Adrenal gland (tissue), 9 donors: ENCODE measurements at regions not wholly inside any gene's neighbourhood (a gene's known extent, or its start where the extent isn't known, plus 50 kb on each side); places are given as distances from the start of the nearest gene placed in this dataset.
A peak's percentile ranks its signal among the peaks of the same experiment; 100 is the strongest.

Source experiments
- DNase-seq, 7 donors: peaks; one replicate each; pipeline ENCODE4 v3.0.0-alpha.2; 2019 to 2020
- H3K27ac ChIP-seq, 5 donors: fragments of 200-600 bp; sonication (generic) in 4 of 5; 1 replicate in 3 of 5; 2 replicates in 2 of 5; pipeline versions ENCODE4 v1.5.1 to v1.8.0; 2016 to 2020; ENCODE audit warnings: mild to moderate bottlenecking in 1 of 5
- H3K27me3 ChIP-seq: fragments of 200-600 bp; 2 replicates; pipeline ENCODE4 v1.8.0; 2021
- H3K36me3 ChIP-seq, 2 donors: fragments of 200-600 bp; replicated peaks in 1 of 2; 1 replicate in 1 of 2; 2 replicates in 1 of 2; pipeline versions ENCODE4 v1.5.1 to v1.8.0; 2018 to 2022
- H3K4me1 ChIP-seq, 2 donors: fragments of 200-600 bp; replicated peaks in 1 of 2; 1 replicate in 1 of 2; 2 replicates in 1 of 2; pipeline versions ENCODE4 v1.5.1 to v1.8.0; 2018 to 2021
- H3K4me3 ChIP-seq, 4 donors: fragments of 200-600 bp; sonication (generic) in 3 of 4; one replicate each; pipeline ENCODE4 v1.5.1; 2016 to 2018
- H3K9me3 ChIP-seq, 3 donors: fragments of 200-600 bp; sonication (generic) in 1 of 3; replicated peaks in 1 of 3; 1 replicate in 2 of 3; 2 replicates in 1 of 3; pipeline versions ENCODE4 v1.5.1 to v1.8.0; 2016 to 2021
- CTCF ChIP-seq, 6 experiments: fragments of 450-650 bp in 4 of 6; fragments of 200-600 bp in 2 of 6; sonication (generic) in 1 of 6; IDR thresholded peaks; 1 replicate in 5 of 6; 2 replicates in 1 of 6; pipeline versions ENCODE4 v1.5.1 to v1.8.0; 2016 to 2021; ENCODE audit warnings: antibody characterized with exemption in 6 of 6, mild to moderate bottlenecking in 2 of 6, moderate library complexity in 1 of 6
- POLR2A ChIP-seq, 2 donors: fragments of 450-650 bp; IDR thresholded peaks; one replicate each; pipeline ENCODE4 v1.6.1; 2017; ENCODE audit warnings: antibody characterized with exemption in 2 of 2, mild to moderate bottlenecking in 2 of 2, moderate library complexity in 1 of 2
- WGBS, 4 donors: extraction: QIAGEN DNeasy Blood & Tissue Kit in 2 of 4; methylation state at CpG; one replicate each; pipeline versions ENCODE4 v1.1.5 to v1.1.7; 2013 to 2017; 5-methylcytosine and 5-hydroxymethylcytosine counted together
- intact Hi-C, 2 donors: fragments of 100-400 bp; cut with DNase I; formaldehyde crosslinking; loops; one replicate each; pipeline versions ENCODE4 v1.14.1 to v1.15.0; 2022 to 2023
- donor health status: healthy with polysubstance abuse.
- donor health status: Bipolar disorder and iron deficiency.
- donor health status: DM: yes; HTN: yes; CAD: no.
- donor health status: DM: no; HTN: no; CAD: no.
- donor health status: DM: no; HTN: no; CAD: no.

- no peak for DNase-seq
- H3K27ac ChIP-seq: no peak overlapping the region
- H3K9me3 ChIP-seq: no peaks in the 10 kb centered on the region
- no peak overlapping the region for H3K4me3 ChIP-seq
- TF ChIP-seq CTCF (IDR thresholded peaks at IDR 0.05): no peak
- no peak for TF ChIP-seq POLR2A (IDR thresholded peaks at IDR 0.05)
- no peaks in the 10 kb centered on the region for H3K36me3 ChIP-seq
- intact Hi-C loops: no loop called here
- H3K4me1 ChIP-seq: no peaks in the 10 kb centered on the region
- H3K27me3 ChIP-seq: no peaks in the 10 kb centered on the region
- WGBS, 4 donors: 33 to 68% (median 51%) methylated on average over 1 of the region's 1 CpG
These were observed 315.7 kb upstream of the USP25 start for GRCh38 chr21:15414057-15414456.

- 64 to 71% (median 68%) methylated on average over 2 of the region's 2 CpGs for WGBS, 4 donors
- intact Hi-C loops: no loop called here
- TF ChIP-seq POLR2A (IDR thresholded peaks at IDR 0.05) (no peak), CTCF (IDR thresholded peaks at IDR 0.05) (no peak)
- Histone ChIP-seq H3K27me3 (no peaks in the 10 kb centered on the region), H3K4me3 (no peak overlapping the region), H3K4me1 (no peaks in the 10 kb centered on the region), H3K36me3 (no peaks in the 10 kb centered on the region), H3K9me3 (no peaks in the 10 kb centered on the region), H3K27ac (no peak overlapping the region)
- peak in 3 of 7 donors; percentile 17 to 55 (median 30) for DNase-seq
These were observed 314.1 kb upstream of the USP25 start for GRCh38 chr21:15415541-15416261.

- TF ChIP-seq POLR2A (IDR thresholded peaks at IDR 0.05): no peak
- no peak for TF ChIP-seq CTCF (IDR thresholded peaks at IDR 0.05)
- intact Hi-C loops: no loop called here
These were observed 308.3 kb upstream of the USP25 start for GRCh38 chr21:15421441-15421881.

GRCh38 chr21:15421947-15422346, 307.8 kb upstream of the USP25 start:
- Histone ChIP-seq H3K27me3 (no peaks in the 10 kb centered on the region), H3K27ac (no peak overlapping the region), H3K9me3 (no peaks in the 10 kb centered on the region), H3K4me1 (no peaks in the 10 kb centered on the region), H3K36me3 (no peaks in the 10 kb centered on the region), H3K4me3 (no peak overlapping the region)
- no peak for DNase-seq
- WGBS, 4 donors: 76 to 90% (median 84%) methylated on average over 2 of the region's 2 CpGs
- TF ChIP-seq POLR2A (IDR thresholded peaks at IDR 0.05) (no peak), CTCF (IDR thresholded peaks at IDR 0.05) (no peak)
- intact Hi-C loops: no loop called here

More at GRCh38 chr21:15421441-15421881, 308.3 kb upstream of the USP25 start:
- 69 to 90% (median 83%) methylated on average over 5 of the region's 5 CpGs for WGBS, 4 donors
- Histone ChIP-seq H3K4me1 (no peaks in the 10 kb centered on the region), H3K4me3 (no peak overlapping the region), H3K9me3 (no peaks in the 10 kb centered on the region), H3K36me3 (no peaks in the 10 kb centered on the region), H3K27me3 (no peaks in the 10 kb centered on the region), H3K27ac (no peak overlapping the region)
- DNase-seq: peak in 1 of 7 donors; percentile 67
